GM21825 (cell line): ENCODE measurements at regions not wholly inside any gene's neighbourhood (a gene's known extent, or its start where the extent isn't known, plus 50 kb on each side); places are given as distances from the start of the nearest gene placed in this dataset.

ENCODE experiments used
- ATAC-seq: cut with Tn5 transposase; IDR thresholded peaks from one replicate; pipeline ENCODE4 v1.9.1; 2021; ENCODE audit warnings: mild to moderate bottlenecking, moderate library complexity; ENCODE audit not compliant: unreplicated experiment

DNA sequence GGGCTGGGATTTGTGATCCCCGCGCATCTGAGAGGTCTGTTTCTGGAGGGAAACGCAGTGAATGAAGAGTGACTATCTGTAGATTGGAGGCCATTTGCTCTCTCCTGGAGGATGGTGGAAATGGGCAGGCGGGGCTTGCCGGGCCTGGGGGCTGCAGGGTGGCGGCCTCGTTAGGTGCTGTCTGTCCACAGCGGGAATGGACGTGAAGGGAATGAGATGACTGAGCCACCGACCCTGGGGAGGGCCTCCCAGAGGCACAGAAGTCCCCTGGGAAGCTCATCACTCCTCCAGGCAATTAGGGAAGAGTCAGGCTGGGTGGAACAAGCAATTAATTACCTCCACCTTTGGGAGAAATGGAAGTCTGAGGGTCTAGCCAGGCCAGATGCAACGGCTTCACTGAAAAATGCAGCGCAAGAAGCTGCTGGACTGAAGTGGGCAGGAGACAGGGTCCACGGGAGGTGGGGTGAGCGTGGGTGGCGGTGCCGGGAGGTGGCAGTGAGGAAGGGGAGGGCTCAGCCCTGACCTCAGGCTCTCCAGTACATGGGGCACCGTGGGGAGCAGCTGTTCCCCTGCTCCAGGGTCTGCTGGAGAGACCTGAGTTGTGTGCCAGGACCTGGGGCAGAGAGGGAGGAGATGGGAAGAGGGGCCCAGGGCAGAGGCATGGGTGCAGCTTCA lies 524.5 kb downstream of the BRD1 start:
- no peak for ATAC-seq

DNA sequence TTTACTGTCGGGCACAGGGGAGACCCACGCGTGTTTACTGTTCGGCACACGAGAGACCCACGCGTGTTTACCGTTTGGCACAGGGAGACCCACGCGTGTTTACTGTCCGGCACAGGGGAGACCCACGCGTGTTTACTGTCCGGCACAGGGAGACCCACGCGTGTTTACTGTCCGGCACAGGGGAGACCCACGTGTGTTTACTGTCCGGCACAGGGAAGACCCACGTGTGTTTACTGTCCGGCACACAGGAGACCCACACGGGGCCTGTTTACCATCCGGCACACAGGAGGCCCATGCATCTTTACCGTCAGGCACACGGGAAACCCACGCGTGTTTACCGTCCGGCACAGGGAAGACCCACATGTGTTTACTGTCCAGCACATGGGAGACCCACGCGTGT lies 525.1 kb downstream of the BRD1 start:
- no peak for ATAC-seq

DNA sequence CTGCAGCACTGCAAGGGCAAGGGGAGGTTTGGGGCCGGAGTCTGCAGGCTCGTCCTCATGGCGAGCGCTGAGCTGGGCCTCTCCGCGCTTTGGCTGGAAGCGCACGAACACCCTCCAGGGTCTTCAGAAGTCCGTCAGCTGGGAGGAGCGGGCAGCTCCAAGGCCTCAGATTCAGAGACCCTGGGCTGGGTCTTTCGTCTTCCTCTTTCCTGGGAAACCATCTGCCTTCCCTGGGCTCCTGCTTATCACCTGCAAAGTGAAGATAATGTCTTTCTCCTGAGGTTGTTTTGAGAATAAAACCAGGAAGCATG lies 525.6 kb downstream of the BRD1 start:
- no peak for ATAC-seq

DNA sequence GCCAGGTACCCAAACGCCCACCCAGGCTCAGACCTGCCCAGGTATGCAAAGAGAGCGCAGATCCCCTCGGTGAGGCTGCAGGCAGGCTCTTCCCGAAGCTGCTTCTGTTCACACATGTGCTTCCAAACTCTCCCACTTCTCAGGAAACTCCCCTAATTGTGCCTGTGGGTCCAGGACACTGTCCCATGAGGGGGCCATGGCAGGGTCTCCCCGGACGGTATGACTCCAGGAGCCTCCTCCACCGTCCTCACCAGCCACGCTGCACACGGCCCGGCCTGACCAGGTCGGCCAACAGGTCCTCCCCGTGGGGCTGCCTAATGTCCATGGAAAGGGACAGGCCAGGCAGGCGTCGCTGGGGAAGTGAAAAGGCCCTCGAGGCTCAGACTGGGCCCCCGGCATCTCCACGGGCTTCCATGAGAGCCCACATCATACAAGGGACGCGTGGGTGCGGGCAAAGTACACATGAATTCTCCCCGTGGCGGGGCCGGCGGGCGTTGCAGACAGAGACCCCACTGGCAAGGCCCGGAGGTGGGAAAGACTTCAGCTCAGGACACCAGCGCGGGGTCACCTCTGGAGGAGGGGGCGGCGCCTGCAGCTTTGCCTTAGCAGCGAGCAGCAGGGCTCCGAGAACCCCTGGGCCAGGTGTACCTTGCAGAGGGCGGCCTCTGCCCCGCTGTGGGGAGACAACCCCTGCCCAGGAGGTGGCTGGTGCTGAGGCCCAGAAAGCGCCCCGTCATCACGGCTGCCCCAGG lies 526.1 kb downstream of the BRD1 start:
- no peak for ATAC-seq

DNA sequence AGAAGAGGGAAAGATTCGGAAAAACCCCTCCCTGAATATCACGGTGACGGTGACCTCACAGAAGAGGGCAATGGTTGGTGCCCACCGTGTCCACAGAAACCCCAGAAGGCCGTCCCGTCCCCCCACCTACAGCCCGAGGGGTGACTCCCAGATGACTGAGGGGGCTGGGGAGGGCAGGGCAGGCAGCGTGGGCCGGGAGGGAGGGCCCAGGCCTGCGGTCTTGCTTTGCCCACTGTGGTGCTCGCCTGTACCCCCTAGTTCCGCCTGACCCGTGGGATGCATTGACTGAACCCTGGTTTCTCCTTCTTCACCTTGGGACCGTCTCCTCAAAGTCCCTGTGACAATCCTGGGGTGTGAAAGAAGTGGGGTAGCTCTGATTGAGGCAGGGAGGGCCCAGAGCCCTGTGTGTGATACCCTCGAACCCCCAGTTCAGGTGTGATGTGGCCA lies 526.7 kb downstream of the BRD1 start:
- no peak for ATAC-seq

DNA sequence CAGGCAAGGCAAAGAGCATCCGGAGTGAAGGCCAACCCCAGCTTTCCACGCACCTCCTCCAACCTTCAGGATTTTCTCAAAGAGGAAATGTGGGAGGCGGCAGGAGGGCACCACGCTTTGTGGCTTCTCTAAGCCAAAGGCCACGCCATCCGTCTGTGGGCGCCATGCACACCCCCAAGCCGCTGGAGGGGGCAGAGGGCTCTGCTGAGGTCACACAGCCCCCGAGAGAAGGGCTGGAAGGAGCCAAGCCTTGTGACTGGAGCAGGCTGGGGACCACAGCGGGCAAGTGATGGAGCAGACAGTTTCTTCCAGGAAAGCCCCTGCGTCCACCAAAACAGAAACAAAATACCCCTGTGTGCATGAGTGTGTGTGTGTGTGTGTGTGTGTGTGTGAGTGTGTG lies 527.4 kb downstream of the BRD1 start:
- ATAC-seq: no peak

DNA sequence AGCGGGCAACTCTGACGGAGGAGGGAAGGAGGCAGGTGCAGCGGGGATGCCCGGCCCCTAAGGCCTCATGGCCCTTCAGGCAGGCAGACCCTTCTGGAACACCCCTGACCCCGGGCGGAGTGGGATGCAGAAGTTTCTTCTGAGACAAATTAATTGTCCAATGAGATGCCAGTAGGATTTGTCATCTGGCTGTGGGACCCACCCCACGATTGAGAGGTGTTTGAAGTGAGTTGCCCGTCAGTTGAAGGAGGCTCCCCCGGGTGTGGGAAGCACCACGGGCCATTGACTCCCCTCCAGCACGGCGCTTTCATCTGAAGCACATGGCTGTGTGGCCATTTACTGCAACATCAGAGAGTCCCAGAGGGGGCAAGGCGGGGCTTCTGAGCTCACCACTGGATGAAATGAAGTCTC lies 527.8 kb downstream of the BRD1 start:
- ATAC-seq: no peak

DNA sequence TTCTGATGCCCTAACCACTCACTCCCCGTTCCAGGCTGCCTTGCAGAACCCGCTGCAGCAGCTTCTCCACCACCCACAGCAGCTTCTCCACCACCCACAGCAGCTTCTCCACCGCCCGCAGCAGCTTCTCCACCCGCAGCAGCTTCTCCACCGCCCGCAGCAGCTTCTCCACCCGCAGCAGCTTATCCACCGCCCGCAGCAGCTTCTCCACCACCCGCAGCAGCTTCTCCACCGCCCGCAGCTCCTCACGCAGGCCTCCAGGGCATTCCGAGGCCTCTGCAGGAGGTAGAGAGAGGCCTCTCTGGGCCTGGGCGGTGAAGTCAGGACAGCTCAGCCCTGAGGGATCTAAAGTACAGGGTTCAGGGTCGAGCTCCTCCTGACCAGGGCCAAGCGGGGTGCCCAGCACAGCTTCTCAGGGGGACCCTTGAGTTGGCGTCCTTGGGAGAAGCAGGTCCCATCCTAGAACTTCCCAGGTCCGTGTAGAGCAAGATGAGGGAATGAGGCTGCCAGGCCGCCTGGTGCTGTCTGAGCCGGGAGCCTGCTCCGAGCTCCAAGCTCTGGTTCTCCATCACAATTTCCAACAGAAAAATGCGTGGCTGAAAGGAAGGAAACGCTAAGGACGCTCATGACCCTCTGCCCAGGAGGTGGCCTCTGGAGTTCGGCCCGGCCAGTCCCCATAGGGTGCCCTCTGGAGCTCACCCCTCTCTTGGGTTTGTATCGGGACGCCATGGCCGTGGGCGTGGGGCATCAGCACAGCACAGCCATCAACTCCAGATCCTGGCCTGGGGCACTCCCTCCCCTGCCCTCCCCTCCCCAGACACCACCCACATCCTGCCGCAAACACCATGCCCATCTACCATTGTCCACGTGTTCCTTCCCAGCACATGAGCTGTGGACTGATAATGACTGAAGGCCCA lies 528.6 kb downstream of the BRD1 start:
- no peak for ATAC-seq

DNA sequence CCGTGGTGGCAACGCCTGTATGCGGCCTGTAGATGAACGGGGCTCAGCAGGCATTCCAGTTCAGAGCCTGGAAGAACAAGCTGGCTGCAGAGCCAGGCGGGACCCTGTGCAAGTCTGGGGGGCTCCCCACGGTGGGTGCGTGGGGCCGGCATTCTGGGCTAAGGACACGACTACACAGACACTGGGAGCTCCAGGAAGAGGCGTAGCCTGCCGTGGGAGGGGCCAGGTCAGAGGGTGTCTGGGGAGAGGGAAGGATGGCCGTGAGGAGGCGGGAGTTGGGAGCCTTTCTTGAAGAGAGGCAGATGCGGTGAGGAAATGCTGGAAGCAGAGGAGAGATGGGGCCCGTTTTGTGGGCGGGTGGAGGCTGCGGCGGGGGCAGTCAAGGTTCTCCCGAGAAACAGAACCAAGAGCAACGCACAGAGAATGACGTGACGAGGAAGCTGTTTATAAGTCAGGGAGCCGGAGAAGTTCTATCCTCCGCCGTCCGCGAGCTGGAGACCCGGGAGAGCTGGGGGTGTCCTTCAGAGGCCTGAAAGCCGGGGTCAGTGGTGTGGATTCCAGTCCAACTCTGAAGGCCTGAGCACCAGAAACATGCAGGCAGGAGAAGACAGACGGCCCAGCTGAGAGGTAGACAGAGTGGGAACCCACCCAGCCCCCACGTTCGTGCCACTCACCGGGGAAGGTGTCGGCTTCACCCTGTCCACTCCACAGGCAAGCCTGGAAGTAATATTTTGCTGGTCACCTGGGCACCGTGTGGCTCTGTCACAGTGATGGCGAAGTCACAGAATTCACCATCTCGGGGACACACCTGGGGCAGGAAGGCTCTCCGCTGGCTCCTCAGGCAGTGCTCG lies 529.6 kb downstream of the BRD1 start:
- no peak for ATAC-seq

DNA sequence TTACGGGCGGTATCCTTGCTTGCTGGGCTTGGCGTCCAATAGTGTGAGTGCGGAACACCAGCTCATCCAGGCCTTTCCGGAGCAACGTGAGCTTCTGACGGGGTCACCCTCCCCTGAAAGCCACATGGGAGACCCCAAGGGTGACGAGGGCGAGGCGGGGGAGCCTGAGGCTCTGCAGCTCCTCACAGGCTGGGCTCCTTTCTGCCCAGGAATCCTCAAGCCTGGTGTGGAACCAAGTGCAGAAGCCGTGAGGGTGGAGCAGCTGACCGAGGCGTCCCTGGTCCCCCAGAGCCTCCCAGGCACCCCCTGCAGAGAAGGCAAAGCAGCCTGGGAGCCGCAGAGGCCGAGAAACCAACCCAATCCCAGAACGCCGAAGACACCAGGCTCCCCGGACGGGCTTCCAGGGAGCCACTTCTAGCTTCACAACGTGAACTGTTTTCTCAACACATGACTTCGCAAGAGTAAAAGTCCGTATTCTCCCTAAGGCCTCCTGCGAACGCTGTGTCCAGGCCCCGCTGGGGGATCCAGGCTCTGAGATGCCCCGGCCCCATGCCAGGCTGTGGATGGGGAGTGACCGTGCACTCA lies 530.3 kb downstream of the BRD1 start:
- ATAC-seq: no peak

DNA sequence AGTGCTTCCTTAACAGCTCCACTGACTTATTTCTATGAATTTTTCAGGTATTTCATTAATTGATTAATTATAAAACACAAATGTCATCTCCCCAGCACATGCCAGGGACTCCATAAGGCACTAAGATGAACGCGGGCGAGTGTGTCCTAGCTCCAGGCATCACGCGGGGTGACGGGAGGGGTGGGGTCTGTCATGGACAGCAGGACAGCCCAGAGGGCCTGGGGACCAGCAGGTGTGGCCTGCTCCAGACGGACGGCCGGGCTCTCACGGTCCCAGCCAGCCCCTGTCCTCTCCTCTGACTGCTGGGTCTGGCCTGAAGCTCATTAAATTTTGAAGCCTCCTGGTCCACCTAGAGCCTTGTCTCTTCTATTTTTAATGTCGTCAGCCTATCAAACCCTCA lies 531.1 kb downstream of the BRD1 start:
- no peak for ATAC-seq

DNA sequence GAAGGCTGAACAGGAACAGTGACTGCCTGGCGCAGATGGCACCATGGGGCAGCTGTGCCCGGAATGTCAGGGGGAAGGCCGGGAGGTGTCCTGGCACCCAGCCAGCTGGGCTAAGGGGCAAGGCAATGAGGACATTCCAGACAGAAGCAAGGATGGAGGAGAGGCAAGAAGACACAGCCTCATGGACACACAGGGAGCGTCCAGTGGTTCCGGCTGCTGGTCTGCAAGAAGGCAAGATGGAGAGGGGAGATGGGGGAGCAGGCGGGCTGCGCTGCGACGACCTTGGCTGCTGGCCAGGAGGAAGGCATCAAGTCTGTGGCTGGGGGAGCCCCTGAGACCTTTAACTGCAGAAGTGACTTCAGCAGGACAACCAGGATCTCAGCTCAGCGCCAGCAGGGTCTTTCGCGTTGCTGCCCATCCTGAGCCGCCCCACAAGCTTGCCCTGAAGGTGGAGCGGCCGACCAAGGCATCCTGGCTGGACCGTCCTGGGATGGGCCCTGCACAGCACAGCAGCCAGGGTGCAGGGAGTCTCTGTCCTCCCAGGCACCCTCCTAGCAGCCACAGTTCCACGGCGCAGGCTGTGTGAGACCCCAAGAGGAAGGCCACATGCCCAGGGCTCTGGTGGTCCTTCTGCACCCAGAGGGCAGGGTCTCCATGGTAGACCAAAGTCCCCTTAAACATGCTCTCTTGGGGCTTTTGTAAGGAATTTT lies 531.7 kb downstream of the BRD1 start:
- ATAC-seq: no peak

DNA sequence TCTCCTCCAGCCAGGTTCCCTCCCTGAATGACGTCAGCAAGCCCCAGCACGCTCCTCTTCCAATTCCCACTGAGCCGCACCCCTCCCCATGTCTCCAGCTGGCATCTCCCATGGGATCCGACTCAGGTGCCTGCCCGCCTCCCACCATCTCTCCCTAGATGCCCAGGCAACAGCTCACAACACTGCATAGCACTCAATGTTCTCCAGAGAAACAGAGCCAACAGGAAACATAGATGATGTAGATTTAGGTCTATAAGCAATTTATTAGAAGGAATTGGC lies 532.3 kb downstream of the BRD1 start:
- no peak for ATAC-seq

DNA sequence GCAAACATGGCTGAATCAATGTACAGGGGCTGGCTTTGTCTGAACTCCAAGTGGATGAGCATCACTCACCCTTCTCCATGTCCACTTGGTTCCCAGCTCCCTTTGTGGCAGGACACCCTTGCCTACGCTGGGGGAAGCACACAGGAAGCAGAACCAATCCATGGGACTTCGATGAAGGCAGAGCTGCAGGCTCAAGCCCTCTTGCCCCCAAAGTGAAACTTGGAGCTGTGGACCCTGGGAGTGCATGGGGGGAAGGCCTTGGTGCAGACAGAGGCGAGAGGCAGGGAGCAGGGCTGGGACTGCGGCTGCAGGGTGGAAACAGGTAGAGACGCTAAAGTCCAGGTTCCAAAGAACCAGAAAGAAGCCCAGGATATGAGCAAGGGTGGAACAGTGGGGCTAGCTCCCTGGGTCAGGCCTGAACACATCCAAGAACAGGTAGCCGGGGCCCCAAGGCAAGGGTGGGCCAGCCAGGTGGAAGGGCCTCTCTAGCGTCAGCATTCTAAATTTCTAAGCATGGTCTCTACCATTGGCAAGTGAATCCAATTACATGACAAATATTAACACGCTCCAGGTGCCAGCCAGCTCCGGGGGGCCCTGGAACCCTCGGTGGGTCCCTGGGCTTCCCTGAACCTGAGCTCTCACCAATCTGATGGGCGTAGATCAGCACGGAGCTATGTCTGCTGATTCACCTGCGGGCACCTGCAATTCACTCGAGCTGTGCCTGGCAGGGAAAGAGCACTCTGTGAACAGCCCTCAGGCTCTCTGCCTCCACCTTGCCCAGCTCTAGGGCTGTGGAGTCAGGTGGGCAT lies 532.8 kb downstream of the BRD1 start:
- no peak for ATAC-seq

DNA sequence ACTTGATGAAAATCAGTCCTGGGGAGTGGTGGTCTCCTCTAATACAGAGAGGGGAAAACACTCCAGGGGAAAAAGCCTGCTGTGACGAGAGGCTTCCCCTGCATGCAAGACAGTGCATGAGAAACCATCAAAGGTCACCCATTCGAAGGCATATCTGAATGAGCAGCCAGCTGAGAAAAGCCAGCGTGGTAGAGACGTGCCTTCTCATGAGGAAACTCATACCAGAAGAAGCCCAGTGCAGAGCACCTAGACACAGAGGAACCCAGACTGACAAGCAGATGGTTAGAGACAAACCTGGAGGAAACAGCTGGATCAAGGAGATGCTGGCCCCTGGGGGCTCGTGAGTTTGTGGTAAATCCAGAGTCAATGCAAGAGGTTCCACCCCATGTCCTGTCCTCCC lies 534.8 kb downstream of the BRD1 start:
- no peak for ATAC-seq

DNA sequence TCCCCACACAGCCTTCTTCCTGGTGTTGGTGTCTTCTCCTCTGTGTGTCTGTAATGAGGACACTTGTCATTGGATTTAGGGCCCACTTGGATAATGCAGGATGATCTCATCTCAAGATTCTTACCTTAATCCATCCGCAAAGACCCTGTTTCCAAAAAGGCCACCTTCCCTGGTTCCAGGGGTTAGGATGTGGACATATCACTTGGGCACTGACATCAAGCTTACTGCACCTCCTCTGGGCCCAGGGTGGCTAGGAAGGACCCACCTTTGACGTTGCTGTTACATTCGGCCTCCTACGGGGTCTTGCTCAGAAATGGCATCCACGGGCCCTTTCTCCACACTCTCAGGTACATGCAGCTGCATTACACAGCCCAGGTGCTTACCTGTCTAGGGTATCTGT lies 535.9 kb downstream of the BRD1 start:
- no peak for ATAC-seq

DNA sequence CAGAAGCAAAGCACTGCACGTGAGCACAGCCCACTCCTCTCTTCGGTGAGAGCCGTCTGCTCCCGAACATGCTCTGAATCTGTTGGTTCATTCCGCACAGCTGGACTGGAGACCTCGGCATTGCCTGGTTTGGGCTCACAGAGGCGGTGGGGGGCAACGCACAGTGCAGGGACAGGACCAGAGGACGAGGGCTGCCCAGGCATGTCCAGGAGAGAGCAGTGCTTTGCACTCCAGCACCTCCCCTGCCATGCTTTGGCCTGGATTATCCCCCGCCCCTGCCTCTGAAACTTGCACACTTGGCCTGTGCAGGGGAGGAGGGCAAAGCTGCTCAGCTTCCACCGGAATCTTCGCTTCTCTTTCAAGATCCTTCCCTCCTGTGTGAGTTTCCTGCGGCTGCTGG lies 536.5 kb downstream of the BRD1 start:
- no peak for ATAC-seq

DNA sequence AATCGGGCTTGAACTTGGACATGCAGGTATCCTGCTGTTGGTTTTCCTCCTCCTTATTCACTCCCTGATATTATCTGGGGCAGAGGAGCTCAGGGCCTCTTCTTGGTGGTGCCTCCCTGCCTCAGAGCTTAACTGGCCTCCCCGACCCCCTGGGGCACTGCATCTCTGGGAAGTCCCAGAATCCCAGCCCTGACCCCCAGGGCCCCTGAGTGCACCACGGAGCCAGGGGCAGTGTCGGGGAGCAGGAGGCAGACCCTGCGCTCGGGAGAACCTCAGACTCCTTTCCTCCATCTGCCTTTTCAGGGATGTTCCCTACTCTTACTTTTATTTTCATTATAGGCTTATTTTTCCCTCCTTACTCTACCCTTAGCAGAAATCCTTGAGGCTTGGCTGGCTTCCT lies 537.0 kb downstream of the BRD1 start:
- no peak for ATAC-seq
